Psoas muscle (tissue), 7 donors: ENCODE measurements at regions not wholly inside any gene's neighbourhood (a gene's known extent, or its start where the extent isn't known, plus 50 kb on each side); places are given as distances from the start of the nearest gene placed in this dataset.

Experiments used
- ATAC-seq, 4 donors: fragments of 200-7000 bp; cut with Tn5 transposase; one replicate each; pipeline ENCODE4 v1.9.1; 2020; ENCODE audit warnings: moderate library complexity in 3 of 4, mild to moderate bottlenecking in 2 of 4
- DNase-seq, 2 donors: peaks; one replicate each; pipeline ENCODE4 v3.0.0-alpha.2; 2020
- H3K27ac ChIP-seq: fragments of 200-600 bp; one replicate; pipeline ENCODE4 v1.8.0; 2022
- H3K27me3 ChIP-seq, 3 donors: fragments of 200-600 bp in 1 of 3; one replicate each; pipeline versions ENCODE4 v1.6.1 to v1.8.0; 2013 to 2022; ENCODE audit warnings: low read length in 2 of 3, mild to moderate bottlenecking in 2 of 3, moderate library complexity in 1 of 3; ENCODE audit not compliant: insufficient read depth in 3 of 3
- H3K36me3 ChIP-seq, 2 donors: fragments of 200-600 bp in 1 of 2; one replicate each; pipeline versions ENCODE4 v1.6.1 to v1.8.0; 2013 to 2022; ENCODE audit warnings: low read depth in 1 of 2, mild to moderate bottlenecking in 1 of 2, moderate library complexity in 1 of 2; ENCODE audit not compliant: insufficient read depth in 1 of 2
- H3K4me1 ChIP-seq: fragments of 200-600 bp; one replicate; pipeline ENCODE4 v1.8.0; 2022
- H3K4me3 ChIP-seq: fragments of 200-600 bp; one replicate; pipeline ENCODE4 v1.8.0; 2022; ENCODE audit warnings: mild to moderate bottlenecking
- H3K9me3 ChIP-seq: fragments of 200-600 bp; one replicate; pipeline ENCODE4 v1.8.0; 2022
- WGBS, 3 donors: extraction: QIAGEN DNeasy Blood & Tissue Kit; methylation state at CpG; one replicate each; pipeline versions ENCODE4 v1.1.6 to v1.1.7; 2013; 5-methylcytosine and 5-hydroxymethylcytosine counted together
- intact Hi-C, 2 donors: fragments of 100-400 bp; cut with DNase I; formaldehyde crosslinking; loops; one replicate each; pipeline versions ENCODE4 v1.11.0 to v1.14.2; 2022
- TF ChIP-seq, protein P1 (sequence below): fragments of 200-600 bp; IDR thresholded peaks from one replicate; pipeline ENCODE4 v1.8.0; 2022; ENCODE audit warnings: antibody characterized with exemption
- donor health status: healthy with polysubstance abuse.
- donor health status: DM: no; HTN: no; CAD: no; lungs with moderate emphysema.
- donor health status: Bipolar disorder and iron deficiency.
- donor health status: healthy.
- donor health status: DM: yes; HTN: yes; CAD: no.
- donor health status: DM: no; HTN: no; CAD: no.
- donor health status: DM: yes; HTN: yes; CAD: no.

DNA sequence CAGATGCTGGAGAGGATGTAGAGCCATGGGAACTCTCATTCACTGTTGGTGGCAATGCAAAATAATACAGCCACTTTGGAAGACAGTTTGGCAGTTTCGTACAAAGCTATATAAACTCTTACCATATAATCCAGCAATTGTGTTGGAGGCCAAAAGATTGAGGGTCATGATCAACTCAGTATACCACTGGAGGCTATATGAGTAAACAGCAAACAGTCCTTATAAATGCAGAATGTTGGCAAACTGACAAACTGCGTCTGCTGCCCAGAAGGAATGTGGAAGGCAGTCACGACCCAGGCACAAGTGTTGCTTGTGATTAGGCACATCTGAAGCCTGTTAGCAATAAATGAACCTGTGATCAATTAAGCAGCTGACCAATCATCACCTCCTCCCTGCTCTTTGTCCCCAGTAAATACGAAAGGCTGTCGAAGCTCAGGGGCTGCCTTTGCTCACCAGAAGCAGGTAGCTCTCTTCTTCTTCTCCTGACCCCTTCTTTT, 98.1 kb upstream of the SPOPL start:
- H3K4me1 ChIP-seq: no peaks in the 10 kb centered on the region
- 68 to 73% (median 72%) methylated on average over 5 of the region's 5 CpGs for WGBS, 3 donors
- no peaks in the 10 kb centered on the region for H3K27me3 ChIP-seq
- H3K27ac ChIP-seq: no peak overlapping the region
- no peak overlapping the region for H3K4me3 ChIP-seq
- no peak for DNase-seq
- intact Hi-C loops: no loop called here
- no peak for ATAC-seq
- TF ChIP-seq, protein P1, sequence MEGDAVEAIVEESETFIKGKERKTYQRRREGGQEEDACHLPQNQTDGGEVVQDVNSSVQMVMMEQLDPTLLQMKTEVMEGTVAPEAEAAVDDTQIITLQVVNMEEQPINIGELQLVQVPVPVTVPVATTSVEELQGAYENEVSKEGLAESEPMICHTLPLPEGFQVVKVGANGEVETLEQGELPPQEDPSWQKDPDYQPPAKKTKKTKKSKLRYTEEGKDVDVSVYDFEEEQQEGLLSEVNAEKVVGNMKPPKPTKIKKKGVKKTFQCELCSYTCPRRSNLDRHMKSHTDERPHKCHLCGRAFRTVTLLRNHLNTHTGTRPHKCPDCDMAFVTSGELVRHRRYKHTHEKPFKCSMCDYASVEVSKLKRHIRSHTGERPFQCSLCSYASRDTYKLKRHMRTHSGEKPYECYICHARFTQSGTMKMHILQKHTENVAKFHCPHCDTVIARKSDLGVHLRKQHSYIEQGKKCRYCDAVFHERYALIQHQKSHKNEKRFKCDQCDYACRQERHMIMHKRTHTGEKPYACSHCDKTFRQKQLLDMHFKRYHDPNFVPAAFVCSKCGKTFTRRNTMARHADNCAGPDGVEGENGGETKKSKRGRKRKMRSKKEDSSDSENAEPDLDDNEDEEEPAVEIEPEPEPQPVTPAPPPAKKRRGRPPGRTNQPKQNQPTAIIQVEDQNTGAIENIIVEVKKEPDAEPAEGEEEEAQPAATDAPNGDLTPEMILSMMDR: no peak
- H3K36me3 ChIP-seq: no peaks in the 10 kb centered on the region
- H3K9me3 ChIP-seq: peaks cover 5% of the 10 kb centered on the region

DNA sequence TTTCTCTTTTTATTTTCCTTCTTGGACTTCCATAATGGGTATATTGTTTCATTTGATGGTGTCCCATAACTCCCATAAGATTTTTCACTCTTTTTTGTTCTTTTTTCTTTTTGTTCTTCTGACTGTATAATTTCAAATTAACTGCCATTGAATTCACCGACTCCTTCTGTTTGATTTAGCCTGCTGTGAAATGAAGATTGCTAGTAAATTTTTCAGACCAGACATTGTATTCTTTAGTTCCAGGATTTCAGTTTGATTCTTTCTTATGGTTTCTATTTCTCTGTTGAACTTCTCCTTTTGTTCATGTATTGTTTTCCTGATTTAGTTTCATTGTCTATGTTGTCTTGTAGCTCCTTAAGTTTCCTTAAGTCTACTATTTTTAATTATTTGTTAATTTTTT, 87.6 kb upstream of the SPOPL start:
- no peaks in the 10 kb centered on the region for H3K27me3 ChIP-seq
- no peak overlapping the region for H3K4me3 ChIP-seq
- H3K4me1 ChIP-seq: no peaks in the 10 kb centered on the region
- ATAC-seq (no peak), DNase-seq (no peak)
- TF ChIP-seq, protein P1: no peak
- intact Hi-C loops: no loop called here
- no peaks in the 10 kb centered on the region for H3K36me3 ChIP-seq
- no peak overlapping the region for H3K27ac ChIP-seq
- peaks cover 26% of the 10 kb centered on the region for H3K9me3 ChIP-seq
- 94 to 100% (median 97%) methylated on average over 1 of the region's 1 CpG for WGBS, 3 donors

DNA sequence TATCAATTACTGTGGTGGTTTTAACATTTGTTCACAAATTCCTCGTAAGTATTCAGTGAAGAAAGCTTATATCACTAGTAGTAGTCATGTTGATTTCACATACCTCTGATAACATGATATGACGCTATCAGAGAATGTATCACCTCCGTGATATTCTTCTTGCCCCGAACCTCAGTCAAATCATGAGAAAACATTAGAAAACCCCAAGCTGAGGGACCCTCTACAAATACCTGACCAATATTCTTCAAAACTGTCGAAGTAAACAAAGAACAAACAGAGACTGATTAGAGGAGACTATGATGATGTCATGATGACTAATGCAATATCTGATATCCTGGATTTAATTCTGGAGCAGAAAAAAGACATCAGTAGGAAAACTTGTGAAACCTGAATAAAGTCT, 85.6 kb upstream of the SPOPL start:
- WGBS, 3 donors: 67 to 84% (median 76%) methylated on average over 5 of the region's 5 CpGs
- intact Hi-C loops: no loop called here
- DNase-seq: no peak
- Histone ChIP-seq H3K9me3 (peaks cover 19% of the 10 kb centered on the region), H3K4me3 (no peak overlapping the region), H3K36me3 (no peaks in the 10 kb centered on the region), H3K27ac (no peak overlapping the region), H3K4me1 (no peaks in the 10 kb centered on the region), H3K27me3 (no peaks in the 10 kb centered on the region)
- TF ChIP-seq, protein P1: no peak
- no peak for ATAC-seq

DNA sequence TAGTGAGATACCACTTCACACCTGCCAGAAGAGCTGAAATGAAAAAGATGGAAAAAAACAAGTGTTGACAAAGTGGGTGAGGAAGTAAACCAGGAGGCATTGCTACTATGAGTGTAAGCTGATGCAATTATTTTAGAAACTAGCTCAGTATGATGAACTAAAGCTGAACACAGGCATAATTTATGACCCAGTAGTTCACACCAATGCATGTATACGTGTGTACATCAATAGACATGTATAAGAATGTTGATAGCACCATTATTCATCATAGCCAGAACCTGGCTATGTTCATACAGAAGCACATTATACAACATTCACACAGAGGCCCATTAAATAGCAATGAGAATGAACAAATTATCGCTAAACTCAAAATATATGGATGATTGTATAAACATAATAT, 83.1 kb upstream of the SPOPL start:
- DNase-seq (no peak), ATAC-seq (no peak)
- Histone ChIP-seq H3K36me3 (no peaks in the 10 kb centered on the region), H3K4me3 (no peak overlapping the region), H3K9me3 (peaks cover 11% of the 10 kb centered on the region), H3K27me3 (no peaks in the 10 kb centered on the region), H3K4me1 (peaks cover 7% of the 10 kb centered on the region), H3K27ac (no peak overlapping the region)
- TF ChIP-seq, protein P1: no peak
- intact Hi-C loops: no loop called here
- 93 to 95% (median 93%) methylated on average over 2 of the region's 2 CpGs for WGBS, 3 donors

DNA sequence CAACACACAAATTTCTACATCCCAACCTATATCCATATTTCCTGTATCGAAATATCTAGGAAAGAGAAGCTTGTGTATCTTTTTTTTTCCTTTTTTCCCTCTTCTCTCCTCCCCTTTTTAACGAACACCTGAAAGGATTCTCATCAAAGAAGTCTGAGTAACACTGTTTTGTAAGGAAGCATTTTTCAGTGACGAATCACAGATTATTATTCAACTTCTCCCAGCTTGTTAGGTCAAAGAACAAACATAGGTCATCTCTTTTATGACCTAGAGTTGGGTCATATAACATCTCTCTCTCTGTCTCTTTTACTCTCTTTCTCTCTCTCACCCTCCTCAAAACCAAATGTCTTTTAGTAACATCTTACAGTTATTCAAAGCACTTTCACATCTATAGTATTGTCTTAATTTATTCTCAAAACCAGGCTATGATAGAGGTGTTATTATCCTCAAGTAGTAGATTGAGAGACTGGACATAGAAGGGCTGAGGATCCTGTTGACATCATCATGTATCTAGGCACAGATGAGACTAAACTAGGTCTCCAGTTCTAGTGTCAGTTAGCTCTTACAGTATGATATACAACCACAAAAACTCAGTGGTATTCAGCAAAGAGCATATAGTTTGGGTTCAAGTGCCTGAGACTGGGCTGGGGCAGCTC, 80.1 kb upstream of the SPOPL start:
- DNase-seq (no peak), ATAC-seq (no peak)
- peaks cover 7% of the 10 kb centered on the region for H3K4me1 ChIP-seq
- TF ChIP-seq, protein P1: no peak
- H3K36me3 ChIP-seq: no peaks in the 10 kb centered on the region
- no peaks in the 10 kb centered on the region for H3K9me3 ChIP-seq
- intact Hi-C loops: no loop called here
- no peak overlapping the region for H3K27ac ChIP-seq
- no peak overlapping the region for H3K4me3 ChIP-seq
- H3K27me3 ChIP-seq: no peaks in the 10 kb centered on the region
- 84 to 92% (median 89%) methylated on average over 3 of the region's 3 CpGs for WGBS, 3 donors
